ENCODE measurements at regions not wholly inside any gene's neighbourhood (a gene's known extent, or its start where the extent isn't known, plus 50 kb on each side); places are given as distances from the start of the nearest gene placed in this dataset.

DNA sequence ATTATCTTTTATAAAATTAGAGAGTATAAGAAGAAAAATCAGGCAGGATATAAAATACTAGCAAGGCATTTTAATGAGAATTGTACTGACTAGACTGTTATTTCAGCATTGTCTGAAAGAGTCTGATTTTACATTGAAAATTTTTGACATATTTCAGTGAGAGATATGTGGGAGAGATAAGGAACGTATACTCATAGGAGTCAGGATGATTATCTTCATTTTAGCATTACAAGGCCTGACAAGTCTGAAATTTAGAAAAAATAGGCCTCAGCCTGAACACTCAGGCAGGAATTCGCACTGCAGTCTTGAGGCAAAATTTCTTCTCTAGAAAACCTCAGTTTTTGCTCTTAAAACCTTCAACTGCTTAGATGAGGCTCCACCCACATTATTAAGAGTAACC lies 386.0 kb downstream of the HGF start:
- TF ChIP-seq POLR2A (IDR thresholded peaks at IDR 0.05): no peak
- TF ChIP-seq, protein P1, sequence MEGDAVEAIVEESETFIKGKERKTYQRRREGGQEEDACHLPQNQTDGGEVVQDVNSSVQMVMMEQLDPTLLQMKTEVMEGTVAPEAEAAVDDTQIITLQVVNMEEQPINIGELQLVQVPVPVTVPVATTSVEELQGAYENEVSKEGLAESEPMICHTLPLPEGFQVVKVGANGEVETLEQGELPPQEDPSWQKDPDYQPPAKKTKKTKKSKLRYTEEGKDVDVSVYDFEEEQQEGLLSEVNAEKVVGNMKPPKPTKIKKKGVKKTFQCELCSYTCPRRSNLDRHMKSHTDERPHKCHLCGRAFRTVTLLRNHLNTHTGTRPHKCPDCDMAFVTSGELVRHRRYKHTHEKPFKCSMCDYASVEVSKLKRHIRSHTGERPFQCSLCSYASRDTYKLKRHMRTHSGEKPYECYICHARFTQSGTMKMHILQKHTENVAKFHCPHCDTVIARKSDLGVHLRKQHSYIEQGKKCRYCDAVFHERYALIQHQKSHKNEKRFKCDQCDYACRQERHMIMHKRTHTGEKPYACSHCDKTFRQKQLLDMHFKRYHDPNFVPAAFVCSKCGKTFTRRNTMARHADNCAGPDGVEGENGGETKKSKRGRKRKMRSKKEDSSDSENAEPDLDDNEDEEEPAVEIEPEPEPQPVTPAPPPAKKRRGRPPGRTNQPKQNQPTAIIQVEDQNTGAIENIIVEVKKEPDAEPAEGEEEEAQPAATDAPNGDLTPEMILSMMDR (IDR thresholded peaks at IDR 0.05): no peak

Measured in thyroid gland (tissue), 4 donors.